Epithelial cell of prostate (primary cell): ENCODE measurements at regions not wholly inside any gene's neighbourhood (a gene's known extent, or its start where the extent isn't known, plus 50 kb on each side); places are given as distances from the start of the nearest gene placed in this dataset.

Experiments used
- DNase-seq: peaks from one replicate; pipeline ENCODE4 v3.0.0-alpha.2; 2011; ENCODE audit warnings: low read depth, low spot score
- H3K27ac ChIP-seq: fragments of 450-650 bp; 2 replicates; pipeline ENCODE4 v1.5.1; 2017; ENCODE audit warnings: mild to moderate bottlenecking

DNA sequence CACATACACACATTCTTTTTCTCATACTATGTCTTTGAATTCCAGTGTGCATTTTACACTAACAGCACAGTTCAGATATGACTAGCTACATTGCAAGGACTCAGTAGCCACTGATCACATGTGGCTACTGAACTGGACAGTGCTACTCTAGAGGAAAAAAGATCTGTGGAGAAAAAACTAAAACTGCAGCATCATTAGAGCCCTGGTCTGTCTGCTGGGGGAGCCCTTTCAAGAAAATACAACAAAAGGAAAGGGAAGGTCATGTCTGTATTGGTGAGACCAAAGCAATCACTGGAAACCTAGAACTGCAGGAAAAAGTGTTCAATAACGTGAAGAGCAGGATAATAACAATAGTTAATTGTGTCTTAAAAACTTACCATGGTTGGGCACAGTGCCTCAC is 132.3 kb upstream of the JARID2 start:
- DNase-seq, result no peak
- no peak overlapping the region for H3K27ac ChIP-seq

DNA sequence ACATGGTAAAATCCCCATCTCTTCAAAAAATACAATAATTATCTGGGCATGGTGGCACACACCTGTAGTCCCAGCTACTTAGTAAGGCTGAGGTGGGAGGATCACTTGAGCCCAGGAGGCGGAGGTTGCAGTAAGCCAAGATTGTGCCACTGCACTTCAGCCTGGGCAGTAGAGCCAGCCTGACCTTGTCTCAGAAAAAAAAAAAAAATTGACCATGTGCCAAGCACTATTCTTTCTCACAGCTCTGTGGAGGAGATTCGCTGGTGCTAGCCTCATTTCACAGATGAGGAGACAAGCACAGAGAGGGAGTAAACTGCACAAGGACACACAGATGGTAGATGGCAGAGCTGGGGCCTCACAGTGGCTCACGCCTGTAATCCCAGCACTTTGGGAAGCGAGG is 131.8 kb upstream of the JARID2 start:
- DNase-seq, result no peak

DNA sequence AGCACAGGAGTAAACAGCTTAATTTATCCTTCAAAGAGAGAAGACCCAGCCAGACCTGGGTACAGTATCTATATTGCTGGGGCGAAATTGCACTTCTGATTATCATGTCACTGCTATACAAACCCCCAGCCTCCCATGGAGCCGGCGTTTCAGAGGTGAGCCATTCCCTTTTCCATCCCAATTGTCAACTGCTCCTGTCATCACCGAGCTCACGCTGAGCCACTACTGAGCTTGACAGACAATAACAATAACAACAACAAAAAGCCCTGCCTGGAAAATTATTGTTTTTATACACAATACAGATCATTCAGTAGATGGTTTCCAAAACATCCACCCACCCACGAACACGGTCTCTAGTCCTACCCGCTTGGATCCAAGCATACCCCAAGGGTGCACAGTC is 129.0 kb upstream of the JARID2 start:
- DNase-seq, result no peak
- H3K27ac ChIP-seq, result no peak overlapping the region

More for the DNA sequence above, 131.8 kb upstream of the JARID2 start:
- no peak overlapping the region for H3K27ac ChIP-seq

DNA sequence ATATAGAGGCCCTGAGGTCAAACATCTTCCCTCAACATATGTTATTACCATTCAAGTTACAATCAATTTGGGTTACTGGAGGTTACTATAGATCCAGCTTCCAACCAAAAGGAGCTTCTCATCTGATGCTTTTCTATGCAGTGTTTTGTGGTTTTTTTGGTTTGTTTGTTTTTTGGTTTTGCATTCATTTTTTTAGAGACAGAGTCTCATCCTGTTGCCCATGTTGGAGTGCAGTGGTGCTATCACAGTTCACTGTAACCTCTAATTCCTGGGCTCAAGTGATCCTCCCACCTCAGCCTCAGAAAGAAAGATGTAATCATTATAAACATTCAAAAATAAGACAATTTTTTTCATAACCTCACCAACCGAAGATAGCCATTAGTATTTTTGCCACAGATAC is 124.4 kb upstream of the JARID2 start:
- no peak for DNase-seq
- H3K27ac ChIP-seq, result no peak overlapping the region

DNA sequence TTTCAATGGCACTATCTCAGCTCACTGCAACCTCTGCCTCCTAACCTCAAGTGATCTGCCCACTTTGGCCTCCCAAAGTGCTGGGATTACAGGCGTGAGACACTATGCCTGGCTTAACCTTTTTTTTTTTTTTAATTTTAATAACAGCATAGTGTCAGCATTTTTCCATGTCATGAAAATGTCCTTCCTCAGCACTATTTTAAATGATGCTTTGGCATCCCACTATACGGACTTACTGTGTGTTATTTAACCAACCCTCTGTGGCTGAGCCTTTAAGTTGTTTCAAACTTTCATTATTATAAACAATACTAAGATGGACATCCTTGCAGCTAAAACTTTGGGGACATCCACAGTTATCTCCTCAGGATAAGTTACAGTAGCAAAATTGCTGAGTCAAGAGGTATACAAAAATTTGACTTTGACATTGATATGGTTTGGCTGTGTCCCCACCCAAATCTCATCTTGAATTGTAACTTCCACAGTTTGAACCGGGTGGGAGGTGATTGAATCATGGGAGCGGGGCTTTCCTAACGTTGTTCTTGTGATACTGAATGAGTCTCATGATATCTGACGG is 123.8 kb upstream of the JARID2 start:
- no peak for DNase-seq
- H3K27ac ChIP-seq, result no peak overlapping the region

DNA sequence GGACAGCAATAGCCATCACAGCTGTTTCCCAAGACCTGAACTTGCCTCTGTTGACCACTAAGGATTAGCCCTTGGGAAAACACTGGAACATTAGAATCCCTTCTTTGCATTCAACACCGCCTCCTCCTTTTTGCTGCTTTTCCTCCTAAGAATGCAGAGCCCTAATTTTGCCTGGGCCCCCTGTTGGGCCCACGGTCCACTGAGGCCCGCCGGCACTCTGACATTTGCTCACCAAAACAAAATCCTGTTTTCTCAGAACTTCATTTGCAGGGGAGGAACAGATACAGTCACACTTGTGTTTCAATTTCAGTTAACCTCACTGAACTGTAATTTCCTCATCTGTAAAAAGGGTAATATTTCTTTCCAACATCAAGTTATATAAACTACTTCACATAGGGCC is 116.0 kb upstream of the JARID2 start:
- DNase-seq, result no peak

DNA sequence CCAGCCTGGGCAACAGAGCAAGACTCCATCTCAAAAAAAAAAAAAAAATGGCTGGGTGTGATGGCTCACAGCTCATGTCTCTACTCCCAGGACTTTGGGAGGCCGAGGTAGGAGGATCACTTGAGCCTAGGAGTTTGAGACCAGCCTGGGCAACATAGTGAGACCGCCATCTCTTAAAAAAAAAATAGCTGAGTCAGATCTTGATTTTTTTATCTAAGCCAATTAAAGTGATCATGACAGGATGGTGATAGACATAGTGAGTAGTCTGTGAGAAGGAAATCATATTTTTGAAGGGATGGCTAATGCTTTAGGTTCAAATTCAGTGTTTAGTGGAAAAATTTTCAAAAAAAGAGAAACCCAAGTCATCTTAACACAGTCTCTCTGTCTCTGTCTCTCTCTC is 114.6 kb upstream of the JARID2 start:
- no peak for DNase-seq
- H3K27ac ChIP-seq, result peak overlapping the region; percentile 93

More for the DNA sequence above, 116.0 kb upstream of the JARID2 start:
- H3K27ac ChIP-seq, result no peak overlapping the region

DNA sequence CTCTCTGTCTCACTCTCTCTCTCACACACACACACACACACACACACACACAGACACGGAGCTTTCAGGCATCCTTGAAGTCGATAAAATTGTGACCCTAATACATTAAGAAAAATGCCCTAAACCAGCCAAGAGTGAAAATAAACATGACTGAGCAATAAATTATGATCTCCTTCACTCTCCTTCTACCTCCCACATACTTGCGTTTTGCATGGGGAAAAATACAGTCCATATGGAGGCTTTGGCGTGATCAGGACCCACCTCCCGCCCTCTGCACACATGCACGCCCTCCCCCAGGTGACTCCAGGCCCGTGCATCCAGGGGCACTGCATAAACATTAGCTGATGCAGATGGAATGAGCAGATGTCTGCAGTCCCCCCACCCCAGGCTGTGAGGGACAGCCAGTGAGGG is 114.2 kb upstream of the JARID2 start:
- peak overlapping the region; percentile 93 for H3K27ac ChIP-seq
- no peak for DNase-seq

DNA sequence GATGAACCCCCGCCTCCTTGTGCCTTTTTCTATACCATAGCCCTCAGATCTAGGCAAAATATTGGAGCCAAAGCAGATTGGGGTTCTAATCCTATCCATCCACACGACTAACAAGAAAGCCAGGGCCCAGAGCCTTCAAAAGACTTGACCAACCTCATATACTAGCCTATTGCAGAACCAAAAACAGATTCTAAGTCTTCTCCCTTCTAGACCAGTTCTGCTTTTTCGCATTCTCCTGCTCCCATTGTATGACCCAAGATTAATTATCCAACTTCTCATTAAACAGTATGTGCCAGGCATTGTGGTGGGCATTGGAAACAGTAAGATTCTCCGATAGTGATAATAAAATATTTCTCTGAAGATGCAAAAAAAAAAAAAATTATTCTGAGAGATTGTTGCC is 113.7 kb upstream of the JARID2 start:
- peak overlapping the region; percentile 93 for H3K27ac ChIP-seq
- no peak for DNase-seq

DNA sequence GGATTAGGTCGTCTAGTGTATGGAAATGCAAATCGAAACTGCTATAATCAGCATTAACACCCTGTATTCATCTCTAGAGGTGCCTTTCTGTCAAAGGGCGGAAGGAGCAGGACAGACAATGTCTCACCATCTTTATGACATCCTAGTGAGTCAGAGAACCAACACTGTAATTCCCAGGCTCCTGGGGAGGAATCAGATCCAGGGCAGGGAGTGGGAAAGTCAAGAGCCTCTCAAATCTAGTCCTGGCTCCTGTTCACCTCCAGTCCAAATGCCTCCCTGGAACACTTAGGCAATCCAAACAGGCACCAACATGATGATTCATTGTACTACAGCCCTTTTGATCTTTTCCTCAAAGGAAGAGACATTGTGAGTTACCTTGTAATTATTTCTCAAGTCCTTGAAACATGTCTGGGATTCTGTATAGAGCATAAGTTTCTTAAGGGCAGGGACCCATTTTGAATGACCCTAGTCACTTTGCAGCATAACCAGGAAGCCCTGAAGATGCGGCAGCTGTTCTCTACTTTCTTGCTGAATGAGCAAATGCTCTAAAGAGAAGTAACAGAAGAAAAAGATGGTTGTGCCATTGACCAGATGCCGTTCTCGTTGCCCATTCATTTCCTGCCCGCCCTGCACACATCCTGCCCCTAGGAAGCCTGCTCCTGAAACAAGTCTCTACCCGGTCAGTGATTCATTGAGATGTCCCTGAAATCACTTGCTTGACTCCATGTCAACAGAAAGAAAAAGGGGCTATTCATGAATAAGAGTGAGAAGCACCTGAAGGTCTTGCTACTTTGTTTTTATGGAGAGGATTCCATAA is 112.8 kb upstream of the JARID2 start:
- H3K27ac ChIP-seq, result peak overlapping the region; percentile 93
- DNase-seq, result peak; percentile 96

DNA sequence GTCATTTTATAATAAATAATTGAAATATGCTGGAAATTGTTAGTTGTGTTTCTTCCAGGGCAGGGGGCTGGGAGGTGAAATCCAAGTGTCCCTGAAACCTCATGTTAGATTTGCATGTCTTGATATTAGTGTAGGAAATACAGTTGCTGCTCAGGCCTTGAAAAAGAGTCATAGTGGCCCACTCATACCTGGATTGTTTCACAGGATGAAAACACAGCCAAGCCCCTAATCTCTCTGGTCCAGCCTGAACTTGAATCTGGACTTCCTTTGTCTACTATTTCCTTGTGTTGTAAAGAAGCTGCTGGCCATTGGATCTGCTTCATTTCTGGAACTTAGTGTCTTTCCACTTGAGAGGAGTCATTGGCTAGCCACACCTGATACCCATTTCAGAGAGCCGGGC is 108.8 kb upstream of the JARID2 start:
- no peak overlapping the region for H3K27ac ChIP-seq
- DNase-seq, result no peak

DNA sequence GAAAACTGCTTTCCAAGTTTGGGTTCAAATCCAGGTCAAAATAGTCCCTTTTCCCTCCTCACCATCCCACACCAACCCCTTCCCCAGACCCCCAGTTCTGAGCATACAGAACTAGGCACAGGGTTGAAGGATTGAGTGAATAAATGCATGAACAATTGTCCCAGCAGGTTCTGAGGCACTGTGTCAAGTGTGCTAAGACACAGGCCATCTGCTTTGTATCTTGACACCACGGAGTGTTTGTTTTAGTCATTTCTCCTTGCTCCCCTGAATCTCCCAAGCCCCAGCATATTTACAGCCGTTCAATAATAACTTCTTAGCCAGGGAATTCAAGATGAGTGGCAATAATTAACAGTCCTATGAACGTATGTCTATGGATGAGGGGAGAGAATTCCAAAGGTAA is 102.8 kb upstream of the JARID2 start:
- no peak for DNase-seq
- no peak overlapping the region for H3K27ac ChIP-seq

DNA sequence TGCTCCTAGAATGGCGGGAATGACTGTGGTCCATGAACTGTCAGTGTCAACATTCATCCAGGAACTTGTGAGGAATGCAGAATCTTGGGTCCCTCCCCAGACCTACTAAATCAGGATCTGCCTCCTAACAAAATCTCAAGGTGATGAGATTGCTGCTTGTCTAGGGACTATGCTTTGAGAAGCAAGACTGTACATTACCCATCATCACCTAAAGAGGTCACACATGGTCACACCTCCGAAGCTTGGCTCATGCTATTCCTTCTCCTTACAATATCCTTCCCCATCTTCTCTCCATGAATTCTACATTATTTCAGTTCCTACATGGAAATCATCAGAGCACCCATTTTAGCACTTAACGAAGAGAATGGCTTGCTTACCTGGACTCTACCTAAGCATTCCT is 102.3 kb upstream of the JARID2 start:
- H3K27ac ChIP-seq, result no peak overlapping the region
- no peak for DNase-seq

DNA sequence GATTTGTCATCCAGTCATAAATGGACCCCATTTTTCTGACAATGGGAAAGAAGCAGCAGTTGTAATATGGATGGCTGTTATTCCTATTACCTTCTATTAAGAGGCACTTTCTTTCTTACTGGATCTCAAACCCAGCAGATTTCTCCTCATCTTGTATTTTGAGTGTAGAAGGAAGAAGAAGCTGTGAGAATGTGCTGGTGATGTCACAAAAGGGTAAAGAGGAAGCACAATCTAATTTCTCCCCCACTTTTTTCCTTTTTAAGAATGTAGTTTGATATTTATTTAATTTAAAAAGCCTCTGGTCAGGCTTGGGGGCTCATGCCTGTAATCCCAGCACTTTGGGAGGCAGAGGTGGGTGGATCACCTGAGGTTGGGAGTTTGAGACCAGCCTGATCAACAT is 100.0 kb upstream of the JARID2 start:
- H3K27ac ChIP-seq, result no peak overlapping the region
- DNase-seq, result no peak

DNA sequence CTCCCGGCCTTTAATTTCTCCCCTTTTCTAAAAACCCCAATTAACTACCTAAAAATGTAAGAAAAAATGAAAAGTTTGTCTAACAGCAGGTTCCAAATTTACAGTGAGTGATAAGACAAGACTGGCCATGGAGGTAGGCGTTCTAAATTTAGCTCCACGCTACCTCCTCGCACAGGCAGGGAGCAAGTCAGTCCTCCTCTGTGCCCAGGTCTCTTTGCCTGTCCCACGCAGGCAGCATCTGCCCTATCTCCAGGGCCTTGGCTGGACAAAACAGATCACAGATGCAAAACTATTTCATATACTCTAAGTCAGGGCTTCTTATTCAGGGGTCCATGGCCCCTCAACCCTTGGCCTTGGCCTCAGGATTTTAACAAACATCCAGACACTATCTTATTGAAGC is 98.0 kb upstream of the JARID2 start:
- H3K27ac ChIP-seq, result peak overlapping the region; percentile 54
- DNase-seq, result no peak

DNA sequence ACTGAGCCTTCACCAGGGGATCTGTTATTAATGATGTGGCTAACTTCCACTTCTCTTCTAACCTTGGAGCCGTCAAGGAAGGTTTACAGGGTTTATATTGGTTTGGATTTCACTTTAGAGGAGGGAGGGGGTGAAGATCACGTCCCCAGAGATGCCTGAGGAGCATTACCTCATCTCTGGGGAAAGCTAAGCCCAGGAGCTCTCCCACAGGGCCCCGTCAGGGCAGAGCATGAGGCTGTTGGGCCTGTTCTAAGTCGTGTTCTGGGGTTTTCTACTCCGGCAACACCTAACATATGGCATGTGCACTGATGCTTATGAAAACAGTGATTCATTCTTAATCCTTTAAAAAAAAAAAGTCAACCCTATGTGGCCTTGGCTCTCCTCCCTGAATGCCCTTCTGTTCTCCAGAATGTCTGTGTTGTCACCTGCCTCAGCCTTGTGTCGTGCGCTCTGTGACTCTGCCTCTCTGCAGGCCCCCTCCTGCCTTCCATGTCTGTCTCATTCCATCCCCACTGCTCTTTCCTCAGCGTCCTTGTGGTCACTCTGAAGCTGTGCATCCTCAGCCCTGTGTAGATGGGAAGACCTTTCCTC is 97.4 kb upstream of the JARID2 start:
- peak; percentile 91 for DNase-seq
- peak overlapping the region; percentile 54 for H3K27ac ChIP-seq

DNA sequence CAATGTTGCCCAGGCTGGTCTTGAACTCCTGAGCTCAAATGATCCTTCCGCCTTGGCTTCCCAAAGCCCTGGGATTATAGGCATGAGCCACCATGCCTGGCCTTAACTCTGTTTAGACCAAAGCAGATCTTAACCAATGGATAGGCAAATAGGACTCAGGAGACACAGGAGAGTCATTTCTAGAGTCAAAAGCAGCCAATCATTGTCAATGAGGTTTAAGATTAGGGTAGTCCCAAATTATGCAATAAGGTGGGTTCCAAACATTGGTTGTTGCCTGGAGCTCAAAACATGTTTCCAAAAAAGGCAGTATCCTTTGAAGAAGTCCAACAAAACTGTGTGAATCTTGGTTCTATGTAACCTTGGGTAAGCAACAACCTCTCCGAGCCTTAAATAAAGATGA is 95.7 kb upstream of the JARID2 start:
- DNase-seq, result no peak

DNA sequence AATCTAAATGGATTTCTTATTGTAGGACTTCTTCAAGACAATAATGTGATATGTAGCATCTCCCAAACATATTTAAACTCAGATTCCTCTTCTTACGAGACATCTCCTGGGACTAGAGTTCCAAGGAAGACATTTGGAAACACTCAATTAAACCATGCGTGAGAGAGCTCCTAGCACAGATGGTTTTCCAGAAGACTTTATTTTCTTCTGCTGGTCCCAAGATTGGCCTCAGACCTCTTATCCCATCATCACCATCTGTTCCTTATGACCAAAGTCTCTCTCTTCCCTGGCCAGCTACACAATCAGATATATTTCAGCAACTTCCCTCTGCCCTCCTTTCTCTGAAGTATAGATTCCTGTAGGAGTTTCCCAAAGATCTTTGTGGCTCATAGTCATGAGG is 93.2 kb upstream of the JARID2 start:
- no peak overlapping the region for H3K27ac ChIP-seq
- DNase-seq, result no peak

More for the DNA sequence above, 95.7 kb upstream of the JARID2 start:
- H3K27ac ChIP-seq, result no peak overlapping the region

DNA sequence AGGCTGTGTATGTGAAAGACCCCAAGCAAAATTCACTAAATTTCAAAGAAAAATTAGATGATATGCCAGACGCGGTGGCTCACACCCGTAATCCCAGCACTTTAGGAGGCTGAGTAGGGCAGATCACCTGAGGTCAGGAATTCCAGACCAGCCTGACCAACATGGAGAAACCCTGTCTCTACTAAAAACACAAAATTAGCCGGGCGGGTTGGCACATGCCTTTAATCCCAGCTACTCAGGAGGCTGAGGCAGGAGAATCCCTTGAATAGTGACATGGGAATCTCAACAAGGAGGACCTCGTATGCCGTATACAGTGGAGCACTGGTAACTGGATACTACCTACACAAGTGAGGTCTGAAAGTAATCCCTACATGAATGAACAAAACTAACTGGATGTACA is 92.7 kb upstream of the JARID2 start:
- no peak overlapping the region for H3K27ac ChIP-seq
- no peak for DNase-seq

DNA sequence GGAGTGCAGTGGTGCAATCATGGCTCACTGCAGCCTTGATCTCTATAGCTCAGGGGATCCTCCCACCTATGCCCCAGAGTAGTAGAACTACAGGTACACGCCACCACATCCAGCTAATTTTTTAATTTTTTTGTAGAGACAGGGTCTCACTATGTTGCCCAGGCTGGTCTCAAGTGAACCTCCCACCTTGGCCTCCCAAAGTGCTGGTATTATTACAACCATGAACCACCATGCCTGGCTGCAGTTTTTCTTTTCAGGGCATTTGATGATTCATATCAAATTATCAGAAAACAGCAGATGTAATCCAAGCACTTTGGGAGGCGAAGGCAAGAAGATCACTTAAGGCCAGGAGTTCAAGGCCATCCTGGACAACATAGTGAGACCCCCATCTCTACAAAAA is 88.4 kb upstream of the JARID2 start:
- DNase-seq, result no peak

DNA sequence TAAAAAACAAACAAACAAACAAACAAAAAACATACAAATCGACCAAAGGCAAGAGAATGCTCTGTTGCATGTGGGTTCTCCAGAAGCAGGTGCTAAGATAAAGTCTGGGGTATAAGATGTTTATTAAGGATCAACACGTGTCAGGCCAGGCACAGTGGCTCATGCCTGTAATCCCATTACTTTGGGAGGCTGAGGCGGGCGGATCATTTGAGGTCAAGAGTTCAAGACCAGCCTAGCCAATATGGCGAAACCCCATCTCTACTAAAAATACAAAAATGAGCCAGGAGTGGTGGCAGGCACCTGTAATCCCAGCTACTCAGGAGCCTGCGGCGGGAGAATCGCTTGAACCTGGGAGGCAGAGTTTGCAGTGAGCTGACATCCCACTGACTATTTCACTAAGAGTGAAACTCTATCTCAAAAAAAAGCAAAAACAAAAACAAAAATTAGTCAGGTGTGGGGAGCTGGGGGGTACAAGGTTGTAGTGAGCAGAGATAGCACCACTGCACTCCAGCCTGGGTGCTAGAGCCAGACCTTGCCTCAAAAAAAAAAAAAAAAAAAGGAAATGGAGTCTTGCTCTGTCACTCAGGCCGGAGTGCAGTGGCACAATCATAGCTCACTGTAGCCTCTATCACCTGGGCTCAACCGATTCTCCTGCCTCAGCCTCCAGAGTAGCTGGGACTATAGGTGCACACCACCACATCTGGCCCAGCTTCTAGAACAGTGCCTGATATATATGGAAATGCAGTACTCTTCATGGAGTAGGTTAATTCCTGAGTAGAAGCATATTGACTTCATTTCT is 86.8 kb upstream of the JARID2 start:
- no peak overlapping the region for H3K27ac ChIP-seq
- no peak for DNase-seq

More for the DNA sequence above, 88.4 kb upstream of the JARID2 start:
- no peak overlapping the region for H3K27ac ChIP-seq
